Lower leg skin (tissue), 3 donors: ENCODE measurements at regions not wholly inside any gene's neighbourhood (a gene's known extent, or its start where the extent isn't known, plus 50 kb on each side); places are given as distances from the start of the nearest gene placed in this dataset.

ENCODE experiments used
- CTCF ChIP-seq, 3 donors: fragments of 450-650 bp; IDR thresholded peaks; one replicate each; pipeline ENCODE4 v1.5.1; 2016; ENCODE audit warnings: antibody characterized with exemption in 3 of 3, mild to moderate bottlenecking in 3 of 3, moderate library complexity in 2 of 3
- POLR2A ChIP-seq, 2 donors: fragments of 450-650 bp; IDR thresholded peaks; one replicate each; pipeline ENCODE4 v1.6.1; 2016 to 2017; ENCODE audit warnings: antibody characterized with exemption in 2 of 2, mild to moderate bottlenecking in 1 of 2, moderate library complexity in 1 of 2

DNA sequence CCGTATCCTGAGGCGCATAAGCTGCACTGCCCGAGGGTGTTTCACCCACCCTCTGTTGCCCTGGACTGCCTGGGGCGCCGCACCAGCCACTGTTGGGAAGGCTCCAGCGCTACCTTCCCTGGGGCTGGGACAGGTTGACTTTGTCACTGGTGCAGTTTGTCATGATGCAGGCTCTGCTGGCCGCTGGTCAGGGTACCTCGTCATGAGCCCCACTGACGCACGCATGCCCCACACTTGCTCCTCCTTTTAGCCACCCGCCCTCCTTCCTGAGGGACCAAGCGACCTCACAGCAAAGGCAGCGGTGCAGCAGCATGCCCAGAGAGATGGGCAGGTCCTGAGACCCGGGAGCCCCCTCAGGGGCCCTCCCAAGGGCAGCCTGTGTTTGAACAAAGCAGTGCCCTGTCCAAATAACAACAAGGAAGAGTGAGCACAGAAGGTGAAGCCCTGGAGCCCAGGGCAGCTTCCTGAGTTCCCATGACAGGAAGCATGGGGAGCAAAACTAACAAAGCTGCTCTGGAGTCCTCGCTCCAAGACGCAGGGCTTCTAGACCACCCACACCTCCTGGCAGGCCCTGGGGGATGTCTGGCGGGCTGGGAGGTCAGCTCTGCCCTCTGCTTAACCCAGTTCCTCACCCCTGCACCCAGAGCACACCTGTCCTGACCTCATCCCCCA, 50.1 kb upstream of the SMOC2 start:
- TF ChIP-seq CTCF (IDR thresholded peaks at IDR 0.05) (no peak), POLR2A (IDR thresholded peaks at IDR 0.05) (no peak)
